HG02870 (cell line): ENCODE measurements at regions not wholly inside any gene's neighbourhood (a gene's known extent, or its start where the extent isn't known, plus 50 kb on each side); places are given as distances from the start of the nearest gene placed in this dataset.
"Not testable (repeated sequence)": the region's sequence is repeated elsewhere in the genome, so short reads cannot be mapped to it uniquely, and the experiment has no call there.

Experiments used
- ATAC-seq: cut with Tn5 transposase; IDR thresholded peaks from one replicate; pipeline ENCODE4 v1.9.1; 2021; ENCODE audit warnings: mild to moderate bottlenecking, moderate library complexity; ENCODE audit not compliant: unreplicated experiment

GRCh38 chr9:21533597-21533996 lies 51.5 kb upstream of the IFNE start:
- no peak for ATAC-seq

GRCh38 chr9:21535396-21535795 lies 53.3 kb upstream of the IFNE start:
- ATAC-seq, result no peak

GRCh38 chr9:21542787-21543186 lies 60.7 kb upstream of the IFNE start:
- ATAC-seq, result no peak

GRCh38 chr9:21543187-21543586 lies 61.1 kb upstream of the IFNE start:
- no peak for ATAC-seq

GRCh38 chr9:21543816-21544215 lies 61.7 kb upstream of the IFNE start:
- not testable (repeated sequence) for ATAC-seq

- ATAC-seq, result no peak
Measured at GRCh38 chr9:21546949-21547348, 64.8 kb upstream of the IFNE start.

GRCh38 chr9:21549251-21549765 lies 67.2 kb upstream of the IFNE start:
- no peak for ATAC-seq

- ATAC-seq, result no peak
Measured at GRCh38 chr9:21549890-21550289, 67.8 kb upstream of the IFNE start.

GRCh38 chr9:21550392-21550791 lies 68.3 kb upstream of the IFNE start:
- no peak for ATAC-seq

GRCh38 chr9:21551401-21551800 lies 69.3 kb upstream of the IFNE start:
- no peak for ATAC-seq

GRCh38 chr9:21552244-21553170 lies 70.4 kb upstream of the IFNE start:
- no peak for ATAC-seq

GRCh38 chr9:21553441-21553840 lies 71.3 kb upstream of the IFNE start:
- ATAC-seq, result no peak

GRCh38 chr9:21554813-21555212 lies 72.7 kb upstream of the IFNE start:
- no peak for ATAC-seq

- no peak for ATAC-seq
Measured at GRCh38 chr9:21555911-21556310, 73.8 kb upstream of the IFNE start.

GRCh38 chr9:21556581-21557427 lies 74.7 kb upstream of the IFNE start:
- ATAC-seq, result no peak

- ATAC-seq, result no peak
Measured at GRCh38 chr9:21557428-21557768, 75.3 kb upstream of the IFNE start.

GRCh38 chr9:21558079-21558478 lies 76.0 kb upstream of the IFNE start:
- ATAC-seq, result no peak

- ATAC-seq, result no peak
Measured at GRCh38 chr9:21558615-21559401, 76.7 kb upstream of the IFNE start.

- ATAC-seq, result no peak
Measured at GRCh38 chr9:21559402-21560280, 77.5 kb upstream of the IFNE start.

GRCh38 chr9:21560281-21560745 lies 78.2 kb upstream of the IFNE start:
- ATAC-seq, result no peak
